ENCODE measurements at regions not wholly inside any gene's neighbourhood (a gene's known extent, or its start where the extent isn't known, plus 50 kb on each side); places are given as distances from the start of the nearest gene placed in this dataset.

DNA sequence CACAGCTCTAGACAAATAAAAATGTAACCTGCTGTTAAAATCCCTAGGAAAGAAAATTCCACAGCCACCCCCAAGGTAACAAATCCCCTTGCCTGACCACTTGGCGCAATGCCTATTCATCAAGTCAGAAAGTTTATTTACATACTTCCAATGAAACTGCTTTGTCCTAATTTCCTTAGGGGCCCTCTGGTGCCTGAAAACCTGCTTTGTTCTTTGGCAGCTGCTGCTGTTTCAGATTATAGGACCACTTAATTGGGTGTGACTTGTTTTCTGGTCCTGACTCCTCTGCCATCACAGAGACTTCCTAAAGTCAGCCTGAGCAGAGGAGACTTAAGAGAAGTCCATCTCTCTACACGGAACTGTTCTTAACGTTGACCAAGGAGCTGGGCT is 323.6 kb downstream of the UBE3D start:
- no peak for ATAC-seq
- Mint-ChIP-seq H3K27me3 (no peaks in the 10 kb centered on the region), H3K27ac (no peak overlapping the region), H3K36me3 (no peaks in the 10 kb centered on the region), H3K4me1 (no peaks in the 10 kb centered on the region), H3K9me3 (no peaks in the 10 kb centered on the region), H3K4me3 (no peak overlapping the region)

- Mint-ChIP-seq H3K27ac (no peak overlapping the region), H3K27me3 (no peaks in the 10 kb centered on the region), H3K4me3 (no peak overlapping the region), H3K36me3 (no peaks in the 10 kb centered on the region), H3K9me3 (no peaks in the 10 kb centered on the region), H3K4me1 (no peaks in the 10 kb centered on the region)
- ATAC-seq, result no peak
These were observed 321.2 kb downstream of the UBE3D start for GRCh38 chr6:82744286-82745015.

- no peak for ATAC-seq
- Mint-ChIP-seq H3K4me3 (no peak overlapping the region), H3K4me1 (no peaks in the 10 kb centered on the region), H3K27me3 (no peaks in the 10 kb centered on the region), H3K9me3 (no peaks in the 10 kb centered on the region), H3K27ac (no peak overlapping the region), H3K36me3 (no peaks in the 10 kb centered on the region)
These were observed 315.1 kb downstream of the UBE3D start for GRCh38 chr6:82750556-82750955.

GRCh38 chr6:82751718-82752117 is 313.9 kb downstream of the UBE3D start:
- Mint-ChIP-seq H3K9me3 (no peaks in the 10 kb centered on the region), H3K27ac (no peak overlapping the region), H3K4me1 (no peaks in the 10 kb centered on the region), H3K4me3 (no peak overlapping the region), H3K36me3 (no peaks in the 10 kb centered on the region), H3K27me3 (no peaks in the 10 kb centered on the region)
- ATAC-seq, result no peak

DNA sequence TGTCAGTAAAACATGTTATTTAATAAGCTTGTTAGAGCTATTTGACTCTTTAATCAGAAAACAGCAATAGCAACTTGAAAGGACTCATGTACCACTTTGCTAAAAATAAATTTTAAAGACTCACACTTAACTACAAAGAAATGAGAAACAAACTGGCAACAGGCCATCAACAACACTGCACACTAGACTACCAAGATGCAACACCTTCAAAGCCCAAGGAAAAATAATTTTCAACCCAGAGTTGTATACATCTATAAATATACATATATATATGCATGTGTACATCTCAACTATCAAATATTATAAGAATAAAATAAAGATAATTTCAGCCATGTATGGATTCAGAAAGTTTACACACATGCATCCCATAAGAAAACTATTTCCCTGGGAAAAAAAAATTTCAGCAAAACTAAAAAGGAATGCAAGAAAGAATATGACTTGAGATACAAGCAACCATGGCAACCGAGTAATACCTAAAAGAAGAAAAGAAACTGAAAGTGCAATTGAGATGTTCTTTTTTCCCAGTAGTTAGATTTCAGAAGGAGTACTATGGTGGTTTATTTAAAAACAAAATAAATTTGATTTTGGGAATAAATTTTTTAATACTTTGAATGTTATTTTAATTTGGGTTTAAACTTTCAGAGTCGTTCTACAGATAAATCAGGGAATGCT is 303.8 kb downstream of the UBE3D start:
- H3K27ac Mint-ChIP-seq, result no peak overlapping the region
- no peaks in the 10 kb centered on the region for H3K4me1 Mint-ChIP-seq
- no peaks in the 10 kb centered on the region for H3K36me3 Mint-ChIP-seq
- peaks cover 10% of the 10 kb centered on the region for H3K27me3 Mint-ChIP-seq
- no peak for ATAC-seq
- H3K4me3 Mint-ChIP-seq, result no peak overlapping the region
- peaks cover 4% of the 10 kb centered on the region for H3K9me3 Mint-ChIP-seq

GRCh38 chr6:82766476-82766875 is 299.2 kb downstream of the UBE3D start:
- Mint-ChIP-seq H3K27me3 (no peaks in the 10 kb centered on the region), H3K4me1 (no peaks in the 10 kb centered on the region), H3K36me3 (no peaks in the 10 kb centered on the region), H3K9me3 (no peaks in the 10 kb centered on the region), H3K27ac (no peak overlapping the region), H3K4me3 (no peak overlapping the region)
- no peak for ATAC-seq

DNA sequence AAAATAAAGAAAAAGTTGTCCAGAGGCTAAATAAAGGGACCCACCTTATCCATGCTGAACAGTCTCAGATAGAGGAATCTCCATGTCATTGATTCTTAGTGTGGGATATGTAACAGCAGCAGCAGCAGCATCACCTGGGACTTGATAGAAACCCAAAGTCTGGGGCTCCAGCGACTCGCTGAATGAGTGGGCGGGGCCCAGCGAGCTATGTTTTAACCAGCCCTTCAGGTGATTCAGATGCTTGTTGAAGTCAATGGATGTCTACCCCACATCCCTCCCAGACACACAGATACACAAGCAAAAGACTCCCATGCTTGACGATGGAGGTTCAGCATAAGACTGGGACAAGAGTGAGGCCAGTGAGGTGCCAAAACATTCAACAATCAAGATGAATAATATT is 298.6 kb downstream of the UBE3D start:
- Mint-ChIP-seq H3K27me3 (no peaks in the 10 kb centered on the region), H3K9me3 (no peaks in the 10 kb centered on the region)

DNA sequence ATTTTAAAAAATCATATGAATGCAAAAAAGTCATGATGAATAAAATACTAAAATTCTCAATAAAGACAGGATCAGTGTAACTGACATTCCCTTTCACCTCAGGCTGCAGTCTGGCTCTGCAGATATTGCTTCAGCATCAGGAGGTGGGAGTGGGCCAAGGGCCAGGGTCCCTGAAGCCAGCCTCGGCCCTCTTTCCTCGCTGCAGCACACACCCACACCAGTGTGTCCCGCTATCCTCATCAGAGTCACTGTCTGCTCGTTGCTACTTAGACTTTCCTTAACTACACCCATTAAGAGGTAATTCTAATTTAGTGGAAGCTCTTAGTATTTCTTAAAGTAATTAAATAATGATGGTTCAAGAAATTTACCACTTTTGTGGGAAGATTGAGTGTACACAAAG is 298.2 kb downstream of the UBE3D start:
- Mint-ChIP-seq H3K4me3 (no peak overlapping the region), H3K9me3 (no peaks in the 10 kb centered on the region)

More for the DNA sequence above, 298.6 kb downstream of the UBE3D start:
- Mint-ChIP-seq H3K4me1 (no peaks in the 10 kb centered on the region), H3K4me3 (no peak overlapping the region), H3K36me3 (no peaks in the 10 kb centered on the region), H3K27ac (no peak overlapping the region)
- ATAC-seq, result no peak

GRCh38 chr6:82772851-82773717 is 292.6 kb downstream of the UBE3D start:
- no peaks in the 10 kb centered on the region for H3K9me3 Mint-ChIP-seq
- no peak overlapping the region for H3K4me3 Mint-ChIP-seq
- ATAC-seq, result no peak
- H3K4me1 Mint-ChIP-seq, result no peaks in the 10 kb centered on the region
- no peaks in the 10 kb centered on the region for H3K36me3 Mint-ChIP-seq
- no peaks in the 10 kb centered on the region for H3K27me3 Mint-ChIP-seq
- no peak overlapping the region for H3K27ac Mint-ChIP-seq

More for the DNA sequence above, 298.2 kb downstream of the UBE3D start:
- Mint-ChIP-seq H3K27ac (no peak overlapping the region), H3K36me3 (no peaks in the 10 kb centered on the region), H3K4me1 (no peaks in the 10 kb centered on the region), H3K27me3 (no peaks in the 10 kb centered on the region)
- ATAC-seq, result no peak

- Mint-ChIP-seq H3K27ac (no peak overlapping the region), H3K4me3 (no peak overlapping the region), H3K27me3 (no peaks in the 10 kb centered on the region), H3K4me1 (no peaks in the 10 kb centered on the region), H3K9me3 (no peaks in the 10 kb centered on the region), H3K36me3 (no peaks in the 10 kb centered on the region)
- no peak for ATAC-seq
These were observed 290.3 kb downstream of the UBE3D start for GRCh38 chr6:82775361-82775760.

GRCh38 chr6:82775981-82776380 is 289.7 kb downstream of the UBE3D start:
- Mint-ChIP-seq H3K4me1 (no peaks in the 10 kb centered on the region), H3K27ac (no peak overlapping the region), H3K9me3 (no peaks in the 10 kb centered on the region), H3K4me3 (no peak overlapping the region), H3K36me3 (no peaks in the 10 kb centered on the region), H3K27me3 (no peaks in the 10 kb centered on the region)
- ATAC-seq, result no peak

DNA sequence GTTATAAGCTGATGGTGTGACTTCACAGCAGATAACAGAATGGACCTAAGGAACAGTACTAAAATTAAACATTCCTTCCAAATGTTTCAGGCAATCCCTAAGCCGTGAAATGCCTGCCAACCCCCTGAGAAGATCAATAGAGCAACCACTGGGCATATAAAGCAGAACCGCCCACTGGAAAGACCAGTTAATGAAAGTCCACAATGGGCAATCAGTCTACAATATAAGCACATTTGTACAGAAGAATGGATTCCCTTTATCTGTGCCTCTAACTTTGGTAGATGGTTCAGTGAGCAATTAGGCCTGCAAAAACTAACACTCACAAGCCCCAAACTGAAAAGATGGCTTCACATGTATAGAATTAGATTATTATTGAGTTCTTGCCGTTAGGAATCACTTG is 286.6 kb downstream of the UBE3D start:
- Mint-ChIP-seq H3K27ac (no peak overlapping the region), H3K36me3 (no peaks in the 10 kb centered on the region), H3K27me3 (no peaks in the 10 kb centered on the region), H3K4me1 (no peaks in the 10 kb centered on the region), H3K4me3 (no peak overlapping the region), H3K9me3 (no peaks in the 10 kb centered on the region)
- ATAC-seq, result no peak

- ATAC-seq, result no peak
- H3K27ac Mint-ChIP-seq, result no peak overlapping the region
These were observed 285.3 kb downstream of the UBE3D start for GRCh38 chr6:82780334-82780733.

GRCh38 chr6:82781620-82782204 is 283.9 kb downstream of the UBE3D start:
- H3K27me3 Mint-ChIP-seq, result no peaks in the 10 kb centered on the region

More at GRCh38 chr6:82780334-82780733, 285.3 kb downstream of the UBE3D start:
- Mint-ChIP-seq H3K4me1 (no peaks in the 10 kb centered on the region), H3K4me3 (no peak overlapping the region), H3K27me3 (no peaks in the 10 kb centered on the region), H3K9me3 (no peaks in the 10 kb centered on the region), H3K36me3 (no peaks in the 10 kb centered on the region)

GRCh38 chr6:82783587-82784236 is 281.9 kb downstream of the UBE3D start:
- Mint-ChIP-seq H3K27ac (no peak overlapping the region), H3K4me3 (no peak overlapping the region), H3K4me1 (no peaks in the 10 kb centered on the region), H3K36me3 (no peaks in the 10 kb centered on the region), H3K9me3 (no peaks in the 10 kb centered on the region), H3K27me3 (no peaks in the 10 kb centered on the region)
- ATAC-seq, result no peak

More at GRCh38 chr6:82781620-82782204, 283.9 kb downstream of the UBE3D start:
- no peaks in the 10 kb centered on the region for H3K9me3 Mint-ChIP-seq
- H3K4me3 Mint-ChIP-seq, result no peak overlapping the region
- H3K4me1 Mint-ChIP-seq, result no peaks in the 10 kb centered on the region
- ATAC-seq, result peak; percentile 25
- no peaks in the 10 kb centered on the region for H3K36me3 Mint-ChIP-seq
- no peak overlapping the region for H3K27ac Mint-ChIP-seq
